ENCODE measurements at regions not wholly inside any gene's neighbourhood (a gene's known extent, or its start where the extent isn't known, plus 50 kb on each side); places are given as distances from the start of the nearest gene placed in this dataset.
A peak's percentile ranks its signal among the peaks of the same experiment; 100 is the strongest.

- peak; percentile 95 for DNase-seq
- in situ Hi-C loops (cut with HindIII; ENCODE audit: low pct_ligation_motif_present, low pct_unique_long_range_greater_than_20kb, low sequenced_read_pairs): loop anchor here (25.0 kb wide), 1 partner anchor 180 kb away; no protein-coding TSS in a partner anchor
Observed at GRCh38 chr2:176642074-176642473, 372.8 kb downstream of the MTX2 start.

DNA sequence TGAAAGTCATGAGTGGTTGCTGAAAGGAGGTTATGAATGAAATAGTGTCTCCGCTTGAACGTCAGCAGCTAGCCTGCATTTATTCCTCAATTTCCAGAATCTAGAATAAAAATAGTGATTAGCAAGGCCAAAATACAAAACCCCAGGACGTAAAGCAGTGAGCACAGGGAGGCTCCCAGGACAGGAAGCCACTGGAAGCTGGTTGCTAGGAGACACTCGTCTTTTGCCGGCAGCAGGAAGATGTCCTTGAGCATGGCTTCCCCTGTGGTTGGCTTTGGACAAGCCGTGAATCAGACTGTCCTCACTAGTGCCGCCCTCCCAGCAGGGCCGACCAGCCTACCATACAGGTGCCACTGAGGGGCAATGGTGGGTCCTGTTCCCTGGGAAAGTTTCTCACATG, 374.4 kb downstream of the MTX2 start:
- in situ Hi-C loops (cut with HindIII; ENCODE audit: low pct_ligation_motif_present, low pct_unique_long_range_greater_than_20kb, low sequenced_read_pairs): loop anchor here (25.0 kb wide), 1 partner anchor 181 kb away; no protein-coding TSS in a partner anchor
- DNase-seq: no peak

- in situ Hi-C loops (cut with HindIII; ENCODE audit: low pct_ligation_motif_present, low pct_unique_long_range_greater_than_20kb, low sequenced_read_pairs): loop anchor here (25.0 kb wide), 1 partner anchor 183 kb away; no protein-coding TSS in a partner anchor
- no peak for DNase-seq
Observed at GRCh38 chr2:176645494-176645893, 376.3 kb downstream of the MTX2 start.

DNA sequence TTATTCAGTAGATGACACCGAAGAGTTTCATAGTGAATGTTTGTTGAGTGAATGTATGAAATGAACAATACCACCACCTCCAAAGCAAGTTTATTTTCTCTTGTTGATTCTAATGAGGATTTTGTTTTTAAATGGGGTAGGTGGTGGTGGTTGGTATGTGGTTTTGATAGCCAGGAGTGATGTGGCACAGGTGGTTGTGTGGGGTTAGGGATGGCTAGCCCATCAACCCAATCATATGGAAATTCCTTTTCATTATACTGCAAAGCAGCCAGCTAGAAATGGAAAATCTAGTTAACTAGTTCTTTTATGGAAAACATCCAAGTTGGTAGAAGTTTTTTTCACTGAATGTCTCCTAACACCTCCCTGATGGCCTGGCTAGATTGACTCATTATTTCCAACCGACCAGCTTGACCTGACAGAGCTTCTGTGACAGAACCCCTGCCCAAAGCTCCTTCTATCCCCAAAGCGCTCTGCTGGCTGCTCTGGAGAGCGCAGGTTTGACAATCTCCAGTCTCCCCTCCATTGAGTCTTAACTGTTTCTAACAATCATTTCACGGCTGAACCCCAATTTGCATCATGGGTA, 376.9 kb downstream of the MTX2 start:
- no peak for DNase-seq
- in situ Hi-C loops (cut with HindIII; ENCODE audit: low pct_ligation_motif_present, low pct_unique_long_range_greater_than_20kb, low sequenced_read_pairs): loop anchor here (25.0 kb wide), 1 partner anchor 184 kb away; no protein-coding TSS in a partner anchor

GRCh38 chr2:176647325-176648165, 378.3 kb downstream of the MTX2 start:
- no peak for DNase-seq
- in situ Hi-C loops (cut with HindIII; ENCODE audit: low pct_ligation_motif_present, low pct_unique_long_range_greater_than_20kb, low sequenced_read_pairs): loop anchor here (25.0 kb wide), 1 partner anchor 185 kb away; no protein-coding TSS in a partner anchor

DNA sequence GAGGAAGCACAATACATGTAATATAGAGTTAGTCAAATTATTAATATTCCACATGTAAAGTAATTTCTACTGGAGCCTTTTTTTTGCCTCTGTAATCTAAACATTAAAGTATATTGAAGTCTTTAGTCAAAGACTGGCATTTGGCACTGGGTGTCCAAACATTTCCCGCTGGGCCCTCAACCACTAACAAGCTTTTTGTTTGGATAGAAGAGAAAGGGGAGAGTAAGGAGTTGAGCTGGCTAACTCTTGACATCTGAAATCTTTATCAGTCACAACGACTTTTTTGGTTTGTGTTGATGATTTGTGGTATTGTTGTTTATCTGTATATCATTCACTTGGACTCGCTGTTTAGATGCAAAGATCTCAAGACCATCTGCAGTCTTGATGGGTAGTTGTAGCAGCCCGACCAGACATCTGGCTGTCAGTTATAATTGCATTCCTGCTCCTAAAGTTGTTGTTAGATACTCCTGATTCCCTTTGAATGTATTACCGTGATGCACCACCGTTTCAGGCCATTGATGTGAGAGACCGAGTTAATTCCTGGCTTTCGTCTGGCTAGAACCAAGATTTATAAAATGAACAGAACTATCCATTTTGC, 379.6 kb downstream of the MTX2 start:
- in situ Hi-C loops (cut with HindIII; ENCODE audit: low pct_ligation_motif_present, low pct_unique_long_range_greater_than_20kb, low sequenced_read_pairs): loop anchor here (25.0 kb wide), 1 partner anchor 186 kb away; no protein-coding TSS in a partner anchor

DNA sequence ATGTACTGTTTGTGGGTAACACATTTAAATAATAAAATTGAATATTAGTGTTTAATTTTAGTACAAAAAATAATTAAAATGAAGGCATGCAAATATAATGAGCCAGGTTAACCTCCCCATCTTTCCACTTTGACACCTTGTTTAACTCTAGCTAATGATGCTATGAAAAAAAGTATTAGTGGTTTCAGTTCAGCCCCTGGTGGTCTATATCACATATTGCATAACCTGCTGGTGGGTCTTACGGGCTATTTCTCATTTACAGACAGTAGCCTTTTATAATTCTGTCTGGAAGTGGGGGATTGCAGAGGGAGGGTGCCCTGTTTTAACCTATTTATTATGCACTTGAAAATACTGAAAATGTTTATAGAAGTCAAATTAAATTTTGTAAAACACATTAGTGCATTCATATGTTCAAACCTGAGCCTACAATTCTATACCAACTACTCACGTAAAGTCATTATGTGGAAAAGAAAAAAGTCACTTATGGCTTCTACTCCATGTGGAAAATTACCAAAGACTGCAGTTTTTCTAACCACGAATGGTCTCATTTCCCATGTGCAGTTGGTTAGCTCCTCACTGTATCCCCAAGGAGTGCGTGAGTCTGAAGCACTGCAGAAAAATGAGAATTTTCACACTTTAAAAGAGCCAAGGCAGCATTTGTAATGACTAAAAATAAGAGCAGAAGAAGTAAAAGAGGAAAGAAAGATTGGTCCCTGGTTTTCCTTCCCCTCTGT, 381.0 kb downstream of the MTX2 start:
- in situ Hi-C loops (cut with HindIII; ENCODE audit: low pct_ligation_motif_present, low pct_unique_long_range_greater_than_20kb, low sequenced_read_pairs): loop anchor here (25.0 kb wide), 1 partner anchor 513 kb away; the partner anchor contains the start of gene HOXD8
- DNase-seq: peak; percentile 30

More for the DNA sequence above, 379.6 kb downstream of the MTX2 start:
- no peak for DNase-seq

- in situ Hi-C loops (cut with HindIII; ENCODE audit: low pct_ligation_motif_present, low pct_unique_long_range_greater_than_20kb, low sequenced_read_pairs): loop anchor here (25.0 kb wide), 1 partner anchor 514 kb away; the partner anchor contains the start of gene HOXD8
- DNase-seq: no peak
Observed at GRCh38 chr2:176650838-176651555, 381.8 kb downstream of the MTX2 start.

DNA sequence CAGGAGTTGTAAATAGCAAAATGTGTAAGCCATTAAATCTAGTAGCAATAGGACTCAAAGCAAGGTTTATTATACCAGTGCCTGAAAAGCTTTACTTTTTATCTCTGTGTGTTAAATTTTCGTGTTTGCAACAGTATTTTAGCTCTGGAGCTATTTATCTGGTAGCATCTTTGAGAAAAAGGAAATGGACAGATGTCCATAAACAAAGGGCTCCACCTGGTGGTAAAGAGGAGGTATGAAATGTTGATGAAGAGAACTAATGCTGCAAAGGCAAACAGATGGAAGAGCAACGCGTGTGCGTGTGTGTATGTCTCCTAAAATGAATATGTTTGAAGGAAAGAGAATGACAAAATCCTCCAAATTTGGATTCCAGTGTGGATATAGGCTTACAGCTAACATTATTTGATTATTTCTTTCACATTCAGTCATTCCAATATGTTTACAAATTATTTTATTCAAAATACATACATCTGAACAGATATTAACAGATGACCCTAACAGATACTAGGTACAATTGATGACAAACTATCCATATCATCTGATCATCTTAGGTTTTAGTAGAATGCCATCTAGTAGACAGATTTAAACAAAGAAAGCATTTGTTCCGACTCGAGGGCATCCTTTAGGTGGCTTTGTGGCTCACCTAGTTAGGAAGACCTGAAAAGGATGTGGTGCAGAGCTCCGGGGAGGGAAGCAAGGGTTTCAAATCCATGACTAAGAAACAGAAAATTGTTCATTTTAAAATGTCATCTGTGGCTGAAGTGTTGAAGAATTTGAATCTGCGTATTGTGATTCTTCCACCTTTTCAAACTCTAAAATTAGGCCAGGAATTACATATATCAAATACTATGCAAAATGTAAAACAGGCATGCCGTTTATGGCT, 383.3 kb downstream of the MTX2 start:
- in situ Hi-C loops (cut with HindIII; ENCODE audit: low pct_ligation_motif_present, low pct_unique_long_range_greater_than_20kb, low sequenced_read_pairs): loop anchor here (25.0 kb wide), 1 partner anchor 515 kb away; the partner anchor contains the start of gene HOXD8
- peak; percentile 77 for DNase-seq

GRCh38 chr2:176653479-176654443, 384.5 kb downstream of the MTX2 start:
- in situ Hi-C loops (cut with HindIII; ENCODE audit: low pct_ligation_motif_present, low pct_unique_long_range_greater_than_20kb, low sequenced_read_pairs): loop anchor here (25.0 kb wide), 1 partner anchor 516 kb away; the partner anchor contains the start of gene HOXD8
- DNase-seq: peak; percentile 91

DNA sequence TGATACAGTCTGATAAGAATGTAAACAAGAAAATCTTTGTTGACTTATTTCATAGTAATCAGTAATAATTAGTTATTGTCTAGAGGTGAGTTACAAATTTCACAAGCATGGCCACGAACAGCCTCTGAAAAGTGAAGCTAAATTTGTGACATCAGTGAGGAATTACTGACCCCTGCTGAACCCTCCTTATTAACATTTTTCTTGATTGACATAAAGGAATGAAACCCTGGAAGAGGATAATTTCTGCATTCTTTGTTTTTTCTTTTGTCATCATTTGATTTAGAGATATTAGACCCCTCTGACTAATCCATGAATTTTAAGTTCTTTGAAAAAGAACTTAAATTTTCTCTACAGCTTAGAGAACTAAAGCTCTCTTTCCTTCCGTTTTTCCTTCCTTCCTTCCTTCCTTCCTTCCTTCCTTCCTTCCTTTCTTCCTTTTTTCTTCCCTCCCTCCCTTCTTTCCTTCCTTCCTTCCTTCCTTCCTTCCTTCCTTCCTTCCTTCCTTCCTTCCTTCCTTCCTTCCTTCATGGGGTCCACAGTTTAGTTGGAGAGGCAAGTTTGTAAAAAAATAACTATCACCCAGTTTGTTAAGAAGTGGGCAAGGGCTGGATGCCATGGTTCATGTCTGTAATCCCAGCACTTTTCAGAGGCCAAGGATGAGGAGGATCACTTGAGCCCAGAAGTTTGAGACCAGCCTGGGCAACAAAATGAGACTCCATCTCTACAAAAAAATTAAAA, 387.0 kb downstream of the MTX2 start:
- in situ Hi-C loops (cut with HindIII; ENCODE audit: low pct_ligation_motif_present, low pct_unique_long_range_greater_than_20kb, low sequenced_read_pairs): loop anchor here (25.0 kb wide), 1 partner anchor 519 kb away; the partner anchor contains the start of gene HOXD8
- no peak for DNase-seq

- in situ Hi-C loops (cut with HindIII; ENCODE audit: low pct_ligation_motif_present, low pct_unique_long_range_greater_than_20kb, low sequenced_read_pairs): loop anchor here (25.0 kb wide), 1 partner anchor 519 kb away; the partner anchor contains the start of gene HOXD8
- no peak for DNase-seq
Observed at GRCh38 chr2:176656776-176657140, 387.5 kb downstream of the MTX2 start.

GRCh38 chr2:176657393-176657792, 388.2 kb downstream of the MTX2 start:
- DNase-seq: no peak
- in situ Hi-C loops (cut with HindIII; ENCODE audit: low pct_ligation_motif_present, low pct_unique_long_range_greater_than_20kb, low sequenced_read_pairs): loop anchor here (25.0 kb wide), 1 partner anchor 520 kb away; the partner anchor contains the start of gene HOXD8

GRCh38 chr2:176658708-176659107, 389.5 kb downstream of the MTX2 start:
- DNase-seq: no peak
- in situ Hi-C loops (cut with HindIII; ENCODE audit: low pct_ligation_motif_present, low pct_unique_long_range_greater_than_20kb, low sequenced_read_pairs): loop anchor here (25.0 kb wide), 1 partner anchor 521 kb away; the partner anchor contains the start of gene HOXD8

GRCh38 chr2:176662753-176663152, 393.5 kb downstream of the MTX2 start:
- DNase-seq: no peak
- in situ Hi-C loops (cut with HindIII; ENCODE audit: low pct_ligation_motif_present, low pct_unique_long_range_greater_than_20kb, low sequenced_read_pairs): loop anchor here (25.0 kb wide), 1 partner anchor 525 kb away; the partner anchor contains the start of gene HOXD8
